GM13977 (cell line): ENCODE measurements at regions not wholly inside any gene's neighbourhood (a gene's known extent, or its start where the extent isn't known, plus 50 kb on each side); places are given as distances from the start of the nearest gene placed in this dataset.

Experiments
- DNase-seq: peaks from one replicate; pipeline ENCODE4 v3.0.0; 2012; ENCODE audit warnings: low spot score
- CTCF ChIP-seq: IDR thresholded peaks from 2 replicates; pipeline ENCODE4 v1.5.1; 2012; ENCODE audit warnings: mild to moderate bottlenecking, control low read depth; ENCODE audit not compliant: insufficient read depth; ENCODE audit errors: extremely low read depth, missing control alignments
- in situ Hi-C: fragments of 300-500 bp; cut with MboI; formaldehyde crosslinking; loops from one replicate; pipeline ENCODE4 v1.12.0; 2022; ENCODE audit warnings: low sequenced_read_pairs, low pct_unique_long_range_greater_than_20kb, mixed read lengths, inconsistent platforms; ENCODE audit not compliant: unreplicated experiment

- DNase-seq = no peak
- in situ Hi-C loops = no loop called here
Measured at GRCh38 chr13:104967836-104968630, 1567.4 kb downstream of the EFNB2 start.

GRCh38 chr13:104967376-104967775 is 1568.1 kb downstream of the EFNB2 start:
- no peak for DNase-seq
- in situ Hi-C loops = no loop called here
- no peak for TF ChIP-seq CTCF

More at GRCh38 chr13:104967836-104968630, 1567.4 kb downstream of the EFNB2 start:
- TF ChIP-seq CTCF = no peak

GRCh38 chr13:104962411-104962810 is 1573.1 kb downstream of the EFNB2 start:
- in situ Hi-C loops = no loop called here
- no peak for TF ChIP-seq CTCF
- DNase-seq = no peak

GRCh38 chr13:104961246-104961645 is 1574.2 kb downstream of the EFNB2 start:
- in situ Hi-C loops = no loop called here
- TF ChIP-seq CTCF = no peak
- no peak for DNase-seq

DNA sequence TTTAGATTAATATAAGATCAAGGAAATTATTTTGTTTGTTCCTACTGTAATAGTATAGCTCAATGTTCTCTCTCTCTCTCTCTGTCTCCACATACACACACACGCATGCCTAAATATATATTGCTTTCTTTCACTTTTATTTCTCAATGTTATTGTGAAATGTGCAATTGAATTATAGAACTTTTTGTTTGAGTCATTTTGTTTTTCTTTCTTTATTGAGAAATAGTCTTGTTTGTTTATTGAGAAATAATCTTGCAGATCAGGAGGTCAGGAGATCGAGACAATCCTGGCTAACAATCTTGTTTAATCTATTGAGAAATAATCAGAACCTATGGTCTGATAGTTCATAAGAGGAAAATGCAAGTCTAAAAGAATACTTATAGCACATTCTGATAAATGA is 1581.3 kb downstream of the EFNB2 start:
- in situ Hi-C loops = no loop called here
- DNase-seq = no peak
- TF ChIP-seq CTCF = no peak

DNA sequence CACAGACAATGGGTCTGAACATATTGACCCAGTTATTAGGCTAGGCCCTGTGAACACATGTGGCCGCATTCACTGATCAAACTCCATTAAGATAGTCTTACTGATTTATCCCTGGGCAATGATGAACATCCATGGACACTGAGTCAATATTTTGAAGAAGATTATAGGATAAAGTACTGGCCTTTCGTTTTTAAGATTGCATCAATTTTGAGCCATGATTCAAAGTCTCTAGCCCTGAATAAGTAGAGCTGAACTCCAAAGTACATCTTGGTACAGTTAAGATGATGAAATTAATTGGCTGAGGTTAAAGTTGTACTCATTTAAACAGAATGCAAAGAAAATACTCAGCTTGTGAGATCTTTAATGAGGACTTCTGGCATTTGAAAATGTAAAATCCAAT is 1581.9 kb downstream of the EFNB2 start:
- no peak for DNase-seq
- TF ChIP-seq CTCF = no peak
- in situ Hi-C loops = no loop called here
